T-helper 2 cell treated with Interferon-gamma antibody and Interleukin-4, amounts not matched to agents 100 ng/mL and 5 ng/mL, for 36 hours (primary cell): ENCODE measurements at regions not wholly inside any gene's neighbourhood (a gene's known extent, or its start where the extent isn't known, plus 50 kb on each side); places are given as distances from the start of the nearest gene placed in this dataset.
"Not testable (repeated sequence)": the region's sequence is repeated elsewhere in the genome, so short reads cannot be mapped to it uniquely, and the experiment has no call there.

Experiments used
- intact Hi-C: fragments of 100-400 bp; cut with micrococcal nuclease; formaldehyde crosslinking; loops from one replicate; pipeline ENCODE4 v1.15.1; 2023

DNA sequence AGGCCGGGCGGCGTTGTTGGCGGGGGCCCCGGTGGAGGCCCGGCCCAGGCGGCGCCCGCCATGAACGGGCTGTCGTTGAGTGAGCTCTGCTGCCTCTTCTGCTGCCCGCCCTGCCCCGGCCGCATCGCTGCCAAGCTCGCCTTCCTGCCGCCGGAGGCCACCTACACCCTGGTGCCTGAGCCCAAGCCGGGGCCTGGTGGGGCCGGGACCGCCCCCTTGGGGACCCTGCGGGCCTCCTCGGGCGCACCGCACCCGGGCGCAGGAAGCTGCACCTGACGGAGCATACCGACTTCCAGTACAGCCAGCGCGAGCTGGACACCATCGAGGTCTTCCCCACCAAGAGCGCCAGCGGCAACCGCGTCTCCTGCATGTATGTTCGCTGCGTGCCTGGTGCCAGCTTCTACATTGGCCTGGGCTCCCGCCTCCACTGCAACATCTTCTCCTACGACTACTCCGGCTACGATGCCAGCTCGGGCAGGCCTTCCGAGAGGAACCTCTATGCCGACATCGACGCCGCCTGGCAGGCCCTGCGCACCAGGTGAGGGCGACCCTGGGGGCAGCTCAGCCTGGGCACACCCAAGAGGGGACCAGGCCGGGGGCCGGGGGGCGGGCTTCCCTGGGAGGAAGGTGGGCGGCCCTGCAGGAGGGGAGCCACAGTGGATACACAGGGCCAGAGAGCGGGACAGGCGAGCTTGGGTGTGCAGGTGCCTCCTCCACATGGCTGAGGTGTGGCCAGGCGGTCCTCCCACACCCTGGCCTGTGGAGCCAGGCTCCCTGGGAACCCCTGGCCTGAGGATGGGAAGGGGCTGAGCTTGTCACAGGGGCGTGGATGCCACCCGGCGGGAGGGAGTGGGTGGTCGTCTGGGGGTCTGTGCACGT, 201.6 kb downstream of the USP22 start:
- intact Hi-C loops = not testable (repeated sequence)

DNA sequence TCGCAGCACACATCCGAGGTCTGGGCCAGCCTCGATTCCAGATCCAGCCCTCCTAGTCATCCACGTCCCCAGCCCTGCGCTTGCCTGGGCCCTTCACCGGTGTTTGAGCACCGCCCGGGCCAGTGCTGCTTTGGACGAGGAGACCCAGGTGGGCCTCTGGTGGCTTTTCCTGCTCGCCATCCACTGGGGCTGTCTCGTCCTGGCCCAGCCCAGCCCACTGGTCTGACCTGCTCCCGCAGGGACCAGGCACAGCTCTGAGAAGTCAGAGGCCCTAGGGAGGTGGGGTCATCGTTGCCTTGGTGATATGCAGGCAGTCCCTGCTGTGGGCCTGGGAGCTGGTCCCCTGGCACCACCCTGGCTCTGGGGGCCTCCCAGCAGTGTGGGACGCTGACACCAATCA, 200.8 kb downstream of the USP22 start:
- intact Hi-C loops = not testable (repeated sequence)

DNA sequence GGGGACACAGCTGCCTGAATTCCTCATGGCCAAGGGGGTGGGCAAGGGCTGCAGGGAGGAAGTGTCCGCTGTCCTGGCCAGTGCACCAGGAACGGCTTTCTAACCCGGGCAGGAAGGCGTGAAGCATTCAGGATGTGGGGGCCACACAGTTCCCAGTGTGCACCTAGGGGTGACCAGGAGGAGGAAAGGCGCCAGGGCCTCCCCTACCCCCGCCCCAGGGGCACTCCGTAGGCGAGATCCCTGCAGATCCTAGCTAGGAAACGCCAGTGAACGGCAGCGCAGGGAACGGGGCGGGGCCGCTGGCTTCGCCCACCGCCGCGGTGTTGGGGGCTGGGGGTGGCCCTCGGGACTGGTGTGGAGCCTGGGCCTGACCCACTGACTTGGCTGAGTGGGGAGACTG, 199.6 kb downstream of the USP22 start:
- intact Hi-C loops = not testable (repeated sequence)

DNA sequence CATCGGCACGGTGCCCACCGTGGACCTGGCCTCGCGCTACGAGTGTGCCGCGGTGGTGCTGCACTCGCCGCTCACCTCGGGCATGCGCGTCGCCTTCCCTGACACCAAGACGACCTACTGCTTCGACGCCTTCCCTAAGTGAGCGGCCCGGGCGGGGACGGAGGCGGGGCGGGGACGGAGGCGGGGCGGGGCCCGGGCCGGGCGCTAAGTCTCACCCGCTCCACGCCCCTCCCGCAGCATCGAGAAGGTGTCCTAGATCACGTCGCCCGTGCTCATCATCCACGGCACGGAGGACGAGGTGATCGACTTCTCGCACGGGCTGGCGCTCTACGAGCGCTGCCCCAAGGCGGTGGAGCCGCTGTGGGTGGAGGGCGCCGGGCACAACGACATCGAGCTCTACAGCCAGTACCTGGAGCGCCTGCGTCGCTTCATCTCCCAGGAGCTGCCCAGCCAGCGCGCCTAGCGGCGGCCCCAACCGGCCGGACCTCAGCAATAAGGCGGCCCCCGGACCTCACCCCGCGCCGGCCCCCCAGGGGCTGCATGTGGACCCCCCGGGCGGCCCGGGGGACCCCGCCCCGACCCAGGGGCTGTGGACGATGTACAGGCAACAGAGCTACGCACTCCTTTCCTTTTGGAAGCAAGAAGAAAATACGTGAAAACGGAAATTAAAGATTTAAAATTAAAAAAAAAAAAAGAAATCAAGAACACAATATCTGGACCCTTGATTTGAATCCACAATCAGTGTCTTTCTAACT, 198.8 kb downstream of the USP22 start:
- intact Hi-C loops = not testable (repeated sequence)

DNA sequence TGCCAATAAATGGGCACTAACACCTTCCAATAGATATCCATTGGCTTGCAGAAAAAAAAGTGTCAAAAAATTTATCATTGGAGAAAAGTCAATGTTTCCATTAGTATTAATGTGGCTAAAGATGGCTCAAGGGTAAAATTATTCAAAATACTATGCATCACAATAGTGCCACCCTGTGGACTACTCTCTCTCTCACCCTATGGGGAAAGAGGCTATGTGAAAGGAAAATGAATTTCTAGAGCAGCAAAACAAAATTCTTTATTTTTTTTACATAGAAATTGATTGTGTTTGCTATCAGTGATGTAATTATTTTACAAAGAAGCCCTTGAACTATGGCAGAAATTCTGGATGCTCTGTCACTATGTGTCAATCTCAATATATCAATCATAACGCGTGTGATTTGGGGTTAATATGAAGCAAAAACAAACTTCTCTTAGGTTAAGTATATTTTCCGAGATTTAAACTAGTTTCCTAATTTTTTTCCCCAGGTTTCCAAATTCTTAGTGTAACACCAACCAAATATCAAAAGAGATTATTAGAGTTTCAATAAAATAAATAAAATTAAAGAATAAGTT, 193.9 kb downstream of the USP22 start:
- intact Hi-C loops = loop anchor here (5.0 kb wide), 1 partner anchor 47 kb away; no protein-coding TSS in a partner anchor

DNA sequence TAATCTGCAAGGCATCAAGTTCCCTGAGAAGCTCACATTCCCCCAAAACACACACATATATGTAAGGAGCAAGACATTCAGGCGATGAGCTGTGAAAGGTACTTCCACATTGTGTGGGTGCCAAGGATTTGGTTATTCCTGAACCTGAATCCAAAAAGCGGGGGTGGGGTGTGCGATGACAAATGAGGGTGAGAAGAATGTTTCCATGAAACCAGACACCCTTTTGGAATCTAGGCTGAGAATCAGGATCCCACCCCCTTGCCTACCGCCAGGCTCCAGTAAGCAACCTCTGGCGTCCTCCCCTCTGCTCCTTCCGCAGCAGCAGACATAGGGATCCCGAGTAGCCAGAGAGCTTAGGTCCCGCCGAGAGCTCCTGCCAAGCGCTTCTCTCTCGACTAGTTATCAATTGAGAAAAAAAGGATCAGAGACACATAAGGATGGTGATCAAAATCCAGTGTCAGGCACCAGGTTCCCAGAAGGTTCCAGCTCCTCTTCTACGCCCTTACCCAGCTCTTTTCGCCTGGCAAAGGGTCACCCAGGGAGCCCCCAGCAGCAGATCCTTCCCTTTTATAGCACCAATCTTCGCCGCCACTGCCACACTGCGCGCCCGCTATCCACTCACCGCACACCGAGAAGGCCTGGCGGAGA, 191.1 kb downstream of the USP22 start:
- intact Hi-C loops = not testable (repeated sequence)

DNA sequence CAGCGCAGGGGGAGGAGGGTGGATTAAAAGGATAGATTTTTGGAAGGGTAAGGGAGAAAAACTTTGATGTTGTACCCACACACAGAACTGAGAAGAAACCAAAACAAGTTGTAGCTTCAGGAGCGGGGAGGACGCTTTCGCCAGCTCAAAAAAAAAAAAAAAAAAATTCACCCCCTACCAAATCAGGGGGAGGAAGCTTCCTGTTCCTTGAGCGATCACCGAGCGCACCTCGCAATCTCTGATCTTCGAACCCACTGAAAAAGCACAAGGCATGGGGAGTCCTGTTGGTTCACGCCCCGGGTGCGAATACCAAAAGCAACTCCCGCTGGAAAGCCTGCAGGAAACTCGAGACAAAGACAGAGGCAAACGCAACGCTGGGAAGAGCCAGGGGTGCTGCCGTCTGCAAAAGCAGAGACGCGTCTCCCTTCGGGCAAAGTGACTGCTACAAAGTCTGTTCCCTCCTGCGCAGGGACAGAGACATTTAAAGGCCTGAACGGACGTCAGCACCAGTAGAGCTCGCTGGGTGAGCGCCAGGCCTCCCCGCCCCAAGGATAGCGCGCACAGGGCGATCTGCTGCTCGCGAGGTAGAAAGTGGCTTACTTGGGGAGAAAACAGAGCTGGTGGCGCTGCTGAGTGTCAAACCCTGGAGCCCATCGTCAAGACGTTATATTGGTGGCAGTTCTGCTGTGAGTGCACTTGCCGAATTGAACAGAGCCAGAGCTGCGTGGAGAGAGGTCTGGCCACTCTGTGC, 190.4 kb downstream of the USP22 start:
- intact Hi-C loops = no loop called here

DNA sequence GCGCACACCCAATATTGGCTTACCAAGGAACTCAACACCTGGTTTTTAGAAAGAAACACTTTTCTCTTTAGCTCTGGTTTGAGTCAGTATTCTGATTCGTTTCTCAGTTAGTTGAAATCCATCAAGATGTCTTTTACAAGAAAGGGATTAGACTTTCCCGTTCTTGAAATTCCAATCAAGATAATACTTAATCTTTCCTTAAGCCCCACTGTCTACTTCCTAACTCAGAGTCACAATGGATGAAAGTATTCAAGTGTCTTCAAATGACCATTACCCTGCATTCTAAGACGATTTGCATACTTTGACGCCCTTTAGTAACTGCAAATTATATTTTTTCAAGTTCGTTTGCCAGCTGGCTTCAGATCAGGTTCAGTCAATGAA, 189.8 kb downstream of the USP22 start:
- intact Hi-C loops = no loop called here

DNA sequence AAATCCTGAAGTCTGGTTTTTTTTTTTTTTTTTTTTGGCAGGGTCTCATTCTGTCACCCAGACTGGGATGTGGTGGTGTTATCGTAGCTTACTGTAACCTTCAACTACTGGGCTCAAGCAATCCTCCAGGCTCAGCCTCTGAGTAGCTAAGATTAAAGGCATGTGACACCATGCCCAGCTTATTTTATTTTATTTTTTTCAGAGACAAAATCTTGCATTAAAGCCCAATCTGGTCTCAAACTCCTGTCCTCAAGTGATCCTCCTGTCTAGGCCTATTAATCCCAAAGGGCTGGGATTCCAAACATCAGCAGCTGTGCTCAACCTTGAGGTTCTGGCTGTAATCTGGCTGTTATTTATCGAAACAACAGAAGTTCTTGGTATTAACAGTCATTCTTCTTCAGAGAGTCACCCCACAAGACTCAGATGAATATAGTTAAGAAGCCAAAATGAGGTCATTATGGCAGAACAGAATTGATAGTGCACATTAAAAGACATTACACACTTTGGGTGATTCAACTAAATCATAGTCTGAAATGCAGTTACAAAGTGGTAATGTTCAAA, 186.8 kb downstream of the USP22 start:
- intact Hi-C loops = not testable (repeated sequence)

DNA sequence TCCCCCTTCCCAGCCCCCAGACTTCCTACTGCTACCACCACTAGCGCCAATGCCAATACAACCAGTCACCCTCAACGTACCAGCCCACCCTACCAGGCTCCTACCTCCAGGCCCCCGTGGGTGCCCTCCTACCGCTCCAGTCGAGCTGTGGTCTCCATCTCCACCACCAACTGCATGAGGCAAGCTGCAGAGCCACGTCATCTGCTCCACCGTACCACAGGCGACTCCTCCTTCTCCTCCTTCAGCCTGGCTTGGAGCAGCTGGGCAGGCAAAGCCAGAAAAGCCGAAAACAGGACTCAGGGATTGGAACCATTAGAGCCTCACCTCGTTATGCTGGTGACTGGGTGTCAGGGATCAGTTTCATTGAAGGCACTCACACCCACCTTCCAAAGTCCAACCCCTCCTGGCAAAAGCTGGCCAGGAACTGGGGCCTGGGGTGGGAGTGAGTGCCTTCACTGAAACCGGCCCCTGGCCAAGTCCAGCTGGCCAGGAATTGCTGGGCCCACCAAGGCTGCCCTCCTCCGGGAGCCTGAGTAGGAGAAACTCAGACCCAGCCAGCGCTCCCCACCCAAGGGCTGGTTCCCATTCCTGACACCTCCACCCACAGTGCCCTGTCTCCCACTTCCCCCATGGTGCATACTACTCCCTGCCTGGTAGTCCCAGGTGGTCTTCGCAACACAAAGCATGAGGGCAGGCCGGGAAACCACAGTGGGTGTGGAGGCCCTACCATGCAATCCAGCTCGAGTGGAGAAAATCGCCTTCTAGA, 176.2 kb downstream of the USP22 start:
- intact Hi-C loops = not testable (repeated sequence)

DNA sequence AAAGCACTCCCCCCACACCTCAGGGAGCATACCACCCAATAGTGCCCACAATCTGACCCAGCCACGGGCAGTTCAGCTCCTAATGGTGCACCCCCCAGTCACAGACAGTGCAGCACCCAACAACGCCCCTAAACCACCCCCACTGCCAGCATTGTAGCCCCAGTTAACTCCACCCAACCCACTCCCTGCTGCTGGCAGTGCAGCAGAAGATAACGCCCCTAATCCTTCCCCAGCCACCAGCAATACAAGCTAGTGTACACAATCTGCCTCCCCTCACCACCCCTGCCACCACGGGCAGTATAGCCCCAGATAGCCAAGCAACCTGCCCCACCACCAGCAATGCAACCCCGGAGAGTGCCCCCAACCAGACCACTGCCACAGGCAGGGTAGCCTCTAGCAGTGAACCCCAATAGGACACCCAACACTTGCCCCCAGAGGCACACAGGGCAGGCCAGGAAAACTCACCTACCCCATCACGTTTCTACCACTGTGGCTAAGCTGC, 175.3 kb downstream of the USP22 start:
- intact Hi-C loops = not testable (repeated sequence)

DNA sequence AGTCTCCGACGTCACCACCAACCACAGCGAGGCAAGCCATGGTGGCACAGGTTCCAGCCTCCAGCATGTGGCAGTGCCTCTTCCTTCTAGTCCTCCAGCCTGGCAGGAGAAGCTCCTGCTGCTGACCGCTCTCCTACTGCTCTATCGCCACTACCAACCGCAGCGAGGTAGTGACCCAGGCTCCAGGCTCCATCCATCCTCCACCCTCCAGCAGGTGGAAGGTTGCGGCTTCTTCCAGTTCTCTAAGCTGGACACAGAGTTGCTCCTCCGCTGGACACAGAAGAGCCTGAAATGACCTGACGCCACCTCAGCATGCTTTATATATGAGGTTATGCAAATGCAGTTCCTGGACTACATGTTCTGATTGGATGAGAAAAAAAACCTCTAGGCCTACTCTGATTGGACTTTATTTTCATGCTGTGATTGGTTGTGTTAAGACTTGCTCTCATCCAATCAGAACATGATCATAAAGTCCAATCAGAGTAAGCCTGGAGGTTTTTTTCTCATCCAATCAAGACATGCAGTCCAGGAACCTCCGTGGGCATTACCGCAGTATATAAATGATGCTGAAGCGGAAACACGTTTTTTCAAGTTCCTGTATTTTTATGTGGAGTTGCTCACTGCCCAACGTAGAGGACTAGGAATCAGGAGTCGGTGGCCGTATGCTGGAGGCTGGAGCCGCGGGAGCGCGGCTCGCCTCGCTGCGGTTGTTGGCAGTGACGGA, 174.7 kb downstream of the USP22 start:
- intact Hi-C loops = not testable (repeated sequence)

DNA sequence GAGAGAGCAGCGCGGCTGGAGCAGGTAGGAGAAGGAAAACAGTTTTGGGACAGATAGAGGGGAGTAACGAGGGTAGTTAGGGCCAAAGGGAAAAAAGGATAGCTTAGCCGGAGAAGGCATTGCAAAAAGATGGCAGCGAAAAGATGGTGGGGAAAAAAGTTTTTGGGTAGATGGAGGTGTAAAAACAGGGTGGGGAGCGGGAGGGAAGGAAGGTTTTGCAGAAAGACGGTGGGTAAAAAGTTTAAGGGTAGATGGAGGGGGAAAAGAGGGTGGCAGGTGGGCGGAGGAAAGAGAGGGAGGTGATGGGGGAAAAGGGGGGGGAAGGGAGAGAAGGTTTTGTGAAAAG, 174.2 kb downstream of the USP22 start:
- intact Hi-C loops = not testable (repeated sequence)

DNA sequence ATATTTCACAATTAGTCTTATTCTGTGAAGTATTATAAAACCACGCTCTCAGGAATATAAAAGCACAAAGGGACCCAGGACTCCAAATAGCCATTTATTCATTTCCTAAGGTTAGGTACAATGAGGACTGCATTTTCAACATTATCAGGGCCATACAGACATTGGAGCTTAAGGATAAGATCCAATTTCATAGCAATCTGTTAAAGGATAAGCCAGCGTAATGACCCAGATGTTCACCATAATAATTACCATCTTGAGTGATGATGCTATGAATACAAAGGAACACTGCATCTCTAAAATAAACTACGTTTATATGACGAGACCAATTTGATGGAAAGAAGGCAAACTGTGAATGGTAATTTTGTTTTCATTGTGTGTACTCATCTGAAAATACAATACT, 169.6 kb downstream of the USP22 start:
- intact Hi-C loops = not testable (repeated sequence)

DNA sequence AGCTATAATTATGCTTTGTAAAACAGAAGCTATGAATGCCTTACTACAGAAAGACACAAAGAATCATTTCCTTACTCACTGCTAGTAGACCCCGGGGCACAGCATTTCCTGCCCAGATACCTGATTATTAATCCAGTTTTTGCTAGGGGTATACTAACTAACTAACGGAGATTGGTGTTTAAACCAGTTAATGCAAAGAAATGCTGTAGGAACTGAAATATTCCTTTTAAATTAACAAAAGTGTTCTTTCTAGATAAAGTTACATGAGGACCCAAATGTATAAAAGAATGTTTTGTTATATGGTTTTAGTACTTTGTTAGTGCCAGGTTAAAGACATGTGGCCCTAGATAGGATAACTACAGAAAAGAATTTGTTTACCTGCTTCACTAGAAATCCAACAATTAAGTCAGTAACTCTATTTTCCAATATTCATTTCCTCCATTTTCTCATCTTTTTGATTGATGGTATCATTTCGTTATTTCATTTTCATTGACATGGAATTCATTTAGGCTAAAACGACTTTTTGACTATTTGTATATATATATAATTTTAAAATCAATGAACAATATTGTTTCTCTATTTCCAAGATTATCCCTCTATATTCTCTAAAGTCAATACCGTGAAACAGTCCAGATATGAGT, 169.0 kb downstream of the USP22 start:
- intact Hi-C loops = not testable (repeated sequence)

DNA sequence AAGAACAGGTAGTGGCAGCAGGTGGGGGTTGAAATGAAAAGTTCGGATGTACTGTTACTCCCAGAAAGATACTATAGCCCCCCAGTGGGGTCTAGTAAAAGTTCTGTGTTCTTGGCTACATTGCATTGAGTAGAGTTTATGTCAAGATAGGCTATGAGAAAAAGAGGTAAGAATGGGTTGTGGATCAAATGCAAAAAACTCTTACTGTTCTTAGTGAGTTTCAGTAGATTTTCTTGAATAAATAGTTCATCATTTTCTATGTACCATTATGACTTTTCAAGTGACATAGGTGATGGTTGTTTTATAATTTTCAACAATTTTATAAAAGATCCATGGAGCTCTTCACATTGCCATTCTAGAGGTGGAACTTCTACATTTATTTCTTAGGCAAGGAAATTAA, 165.4 kb downstream of the USP22 start:
- intact Hi-C loops = not testable (repeated sequence)

DNA sequence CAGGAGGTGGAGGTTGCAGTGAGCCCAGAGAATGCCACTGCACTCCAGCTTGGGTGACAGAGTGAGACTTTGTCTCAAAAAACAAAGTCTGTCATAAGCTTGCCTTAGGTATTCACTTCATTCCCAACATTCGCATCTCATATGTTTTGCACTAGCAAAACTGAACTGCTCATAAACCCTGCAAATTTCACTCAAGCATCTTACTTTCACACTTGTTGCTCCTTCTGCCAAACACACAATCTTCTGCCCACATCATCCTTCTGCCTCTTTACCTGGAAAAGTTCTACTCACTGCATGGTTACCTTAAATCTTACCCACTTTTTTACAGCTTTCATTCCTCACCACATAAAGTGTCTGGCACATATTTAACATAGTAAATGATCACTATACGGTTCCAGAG, 152.5 kb downstream of the USP22 start:
- intact Hi-C loops = no loop called here

DNA sequence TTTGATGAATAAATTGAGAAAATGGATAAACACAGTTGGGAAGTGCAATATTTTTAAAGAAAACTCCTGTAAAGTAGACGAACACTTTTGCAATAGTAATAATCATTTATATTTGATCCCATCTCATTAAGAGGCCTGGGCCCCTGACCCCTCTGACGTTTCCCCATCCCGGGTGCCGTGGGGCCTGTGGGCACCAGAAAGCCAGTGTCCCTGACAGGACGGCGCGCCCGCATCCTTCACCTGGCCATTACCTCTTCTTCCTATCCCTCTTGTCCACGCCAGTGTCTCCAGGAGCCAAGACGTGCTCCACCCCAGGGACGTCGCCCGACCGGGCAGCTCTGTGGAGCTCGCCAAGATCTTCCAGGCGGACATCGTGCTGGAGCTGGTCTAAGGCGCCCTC, 147.4 kb downstream of the USP22 start:
- intact Hi-C loops = not testable (repeated sequence)
